Activated gamma-delta T cell treated with anti-CD3 and anti-CD28 coated beads, Interleukin-2, amount 50 U/mL, for 16 hours (primary cell): ENCODE measurements at regions not wholly inside any gene's neighbourhood (a gene's known extent, or its start where the extent isn't known, plus 50 kb on each side); places are given as distances from the start of the nearest gene placed in this dataset.

Experiments
- DNase-seq: peaks from one replicate; pipeline ENCODE4 v3.0.0-alpha.2; 2020; ENCODE audit warnings: low read depth

GRCh38 chr5:159821461-159821940, 94.8 kb upstream of the ADRA1B start:
- no peak for DNase-seq

- no peak for DNase-seq
These were observed 91.8 kb upstream of the ADRA1B start for GRCh38 chr5:159824188-159825161.

GRCh38 chr5:159825551-159826051, 90.7 kb upstream of the ADRA1B start:
- DNase-seq, result no peak

- no peak for DNase-seq
These were observed 89.7 kb upstream of the ADRA1B start for GRCh38 chr5:159826351-159827214.

GRCh38 chr5:159827861-159828260, 88.4 kb upstream of the ADRA1B start:
- no peak for DNase-seq

GRCh38 chr5:159832073-159832472, 84.2 kb upstream of the ADRA1B start:
- no peak for DNase-seq

GRCh38 chr5:159833088-159833487, 83.2 kb upstream of the ADRA1B start:
- DNase-seq, result no peak

- DNase-seq, result no peak
These were observed 82.4 kb upstream of the ADRA1B start for GRCh38 chr5:159833846-159834245.

- DNase-seq, result no peak
These were observed 80.7 kb upstream of the ADRA1B start for GRCh38 chr5:159835548-159835947.

GRCh38 chr5:159836691-159837090, 79.6 kb upstream of the ADRA1B start:
- DNase-seq, result no peak

- no peak for DNase-seq
These were observed 78.4 kb upstream of the ADRA1B start for GRCh38 chr5:159837860-159838259.

GRCh38 chr5:159838551-159839222, 77.6 kb upstream of the ADRA1B start:
- no peak for DNase-seq

- no peak for DNase-seq
These were observed 71.8 kb upstream of the ADRA1B start for GRCh38 chr5:159844267-159845121.

- no peak for DNase-seq
These were observed 66.7 kb upstream of the ADRA1B start for GRCh38 chr5:159849437-159850083.

GRCh38 chr5:159850160-159850559, 66.1 kb upstream of the ADRA1B start:
- DNase-seq, result no peak

- no peak for DNase-seq
These were observed 65.2 kb upstream of the ADRA1B start for GRCh38 chr5:159851053-159851452.

GRCh38 chr5:159854916-159855315, 61.4 kb upstream of the ADRA1B start:
- DNase-seq, result no peak

- DNase-seq, result no peak
These were observed 60.6 kb upstream of the ADRA1B start for GRCh38 chr5:159855476-159856191.

GRCh38 chr5:159858871-159859270, 57.4 kb upstream of the ADRA1B start:
- DNase-seq, result no peak

GRCh38 chr5:159861086-159861485, 55.2 kb upstream of the ADRA1B start:
- no peak for DNase-seq
